HG03432 (cell line): ENCODE measurements at regions not wholly inside any gene's neighbourhood (a gene's known extent, or its start where the extent isn't known, plus 50 kb on each side); places are given as distances from the start of the nearest gene placed in this dataset.

ENCODE experiments used
- ATAC-seq: cut with Tn5 transposase; IDR thresholded peaks from one replicate; pipeline ENCODE4 v1.9.1; 2021; ENCODE audit warnings: mild to moderate bottlenecking, moderate library complexity; ENCODE audit not compliant: unreplicated experiment

GRCh38 chr6:4383910-4384638, 248.7 kb upstream of the ECI2 start:
- no peak for ATAC-seq

GRCh38 chr6:4382362-4382853, 247.0 kb upstream of the ECI2 start:
- no peak for ATAC-seq

GRCh38 chr6:4381381-4381780, 246.0 kb upstream of the ECI2 start:
- ATAC-seq: no peak

GRCh38 chr6:4380881-4381281, 245.5 kb upstream of the ECI2 start:
- ATAC-seq: no peak

- ATAC-seq: no peak
Observed at GRCh38 chr6:4379958-4380357, 244.6 kb upstream of the ECI2 start.

- ATAC-seq: no peak
Observed at GRCh38 chr6:4378319-4378996, 243.1 kb upstream of the ECI2 start.

GRCh38 chr6:4377603-4378002, 242.2 kb upstream of the ECI2 start:
- no peak for ATAC-seq

GRCh38 chr6:4374216-4374615, 238.8 kb upstream of the ECI2 start:
- no peak for ATAC-seq

GRCh38 chr6:4372866-4373265, 237.5 kb upstream of the ECI2 start:
- no peak for ATAC-seq

- ATAC-seq: no peak
Observed at GRCh38 chr6:4371207-4371921, 236.0 kb upstream of the ECI2 start.

GRCh38 chr6:4370066-4370465, 234.7 kb upstream of the ECI2 start:
- no peak for ATAC-seq

GRCh38 chr6:4369616-4370015, 234.2 kb upstream of the ECI2 start:
- no peak for ATAC-seq

GRCh38 chr6:4368649-4369048, 233.3 kb upstream of the ECI2 start:
- ATAC-seq: no peak

- ATAC-seq: no peak
Observed at GRCh38 chr6:4367643-4368042, 232.3 kb upstream of the ECI2 start.

- ATAC-seq: no peak
Observed at GRCh38 chr6:4366635-4367395, 231.4 kb upstream of the ECI2 start.

- ATAC-seq: no peak
Observed at GRCh38 chr6:4365686-4366085, 230.3 kb upstream of the ECI2 start.

GRCh38 chr6:4364711-4365110, 229.3 kb upstream of the ECI2 start:
- ATAC-seq: no peak

- ATAC-seq: no peak
Observed at GRCh38 chr6:4364172-4364571, 228.8 kb upstream of the ECI2 start.

GRCh38 chr6:4363656-4364055, 228.3 kb upstream of the ECI2 start:
- ATAC-seq: no peak

GRCh38 chr6:4362326-4362725, 227.0 kb upstream of the ECI2 start:
- ATAC-seq: no peak

- ATAC-seq: no peak
Observed at GRCh38 chr6:4360920-4361319, 225.5 kb upstream of the ECI2 start.
